H1 (cell line): ENCODE measurements at regions not wholly inside any gene's neighbourhood (a gene's known extent, or its start where the extent isn't known, plus 50 kb on each side); places are given as distances from the start of the nearest gene placed in this dataset.

Source experiments
- BACH1 ChIP-seq: IDR thresholded peaks from 2 replicates; pipeline ENCODE4 v1.6.1; 2012; ENCODE audit warnings: low read length, improper control_type of control experiment
- CHD2 ChIP-seq: IDR thresholded peaks from 2 replicates; pipeline ENCODE4 v1.6.1; 2012; ENCODE audit warnings: low read length, improper control_type of control experiment
- CHD7 ChIP-seq: fragments of 300-600 bp; sonication (generic); IDR thresholded peaks from 2 replicates; pipeline ENCODE4 v1.7.1; 2012; ENCODE audit warnings: low read length, moderate library complexity, mild to moderate bottlenecking, inconsistent platforms; ENCODE audit not compliant: insufficient replicate concordance
- GTF2F1 ChIP-seq: IDR thresholded peaks from 2 replicates; pipeline ENCODE4 v1.6.1; 2012; ENCODE audit warnings: low read depth, low read length, improper control_type of control experiment, borderline replicate concordance
- NRF1 ChIP-seq: IDR thresholded peaks from 2 replicates; pipeline ENCODE4 v1.6.1; 2011; ENCODE audit warnings: mild to moderate bottlenecking, low read depth, low read length, improper control_type of control experiment
- POLR2AphosphoS5 ChIP-seq: IDR thresholded peaks from 2 replicates; pipeline ENCODE4 v1.6.1; 2011; ENCODE audit warnings: low read depth, low read length
- TAF1 ChIP-seq: IDR thresholded peaks from 2 replicates; pipeline ENCODE4 v1.6.1; 2011; ENCODE audit warnings: mild to moderate bottlenecking, low read depth, low read length
- TCF12 ChIP-seq: IDR thresholded peaks from 2 replicates; pipeline ENCODE4 v1.6.1; 2011; ENCODE audit warnings: low read depth, mild to moderate bottlenecking, low read length
- YY1 ChIP-seq: IDR thresholded peaks from 2 replicates; pipeline ENCODE4 v1.6.1; 2011; ENCODE audit warnings: low read depth, mild to moderate bottlenecking, low read length

GRCh38 chr13:78437781-78438180 lies 165.6 kb downstream of the POU4F1 start (continued):
- TF ChIP-seq CHD7 (no peak), POLR2AphosphoS5 (no peak), CHD2 (no peak), BACH1 (no peak), GTF2F1 (no peak), YY1 (no peak), NRF1 (no peak), TAF1 (no peak), TCF12 (no peak)
